GM06990 (cell line): ENCODE measurements at regions not wholly inside any gene's neighbourhood (a gene's known extent, or its start where the extent isn't known, plus 50 kb on each side); places are given as distances from the start of the nearest gene placed in this dataset.

Experiments
- DNase-seq: peaks from one replicate; pipeline ENCODE4 v3.0.0-alpha.2; 2011; ENCODE audit not compliant: insufficient read length; ENCODE audit errors: extremely low read depth
- H3K27me3 ChIP-seq: replicated peaks from 2 replicates; pipeline ENCODE4 v1.6.0; 2011; ENCODE audit warnings: low read length; ENCODE audit not compliant: control insufficient read depth, insufficient read depth
- H3K36me3 ChIP-seq: 2 replicates; pipeline ENCODE4 v1.5.1; 2011; ENCODE audit warnings: low read length; ENCODE audit not compliant: control insufficient read depth, insufficient read depth
- H3K4me3 ChIP-seq: replicated peaks from 2 replicates; pipeline ENCODE4 v1.5.1; 2011; ENCODE audit warnings: low read depth, mild to moderate bottlenecking, control low read depth, low read length
- TF ChIP-seq, protein P1 (sequence below): IDR thresholded peaks from 2 replicates; pipeline ENCODE4 v1.5.1; 2011; ENCODE audit warnings: low read length, control low read depth, mild to moderate bottlenecking, inconsistent platforms; ENCODE audit not compliant: insufficient read depth, poor library complexity, severe bottlenecking

DNA sequence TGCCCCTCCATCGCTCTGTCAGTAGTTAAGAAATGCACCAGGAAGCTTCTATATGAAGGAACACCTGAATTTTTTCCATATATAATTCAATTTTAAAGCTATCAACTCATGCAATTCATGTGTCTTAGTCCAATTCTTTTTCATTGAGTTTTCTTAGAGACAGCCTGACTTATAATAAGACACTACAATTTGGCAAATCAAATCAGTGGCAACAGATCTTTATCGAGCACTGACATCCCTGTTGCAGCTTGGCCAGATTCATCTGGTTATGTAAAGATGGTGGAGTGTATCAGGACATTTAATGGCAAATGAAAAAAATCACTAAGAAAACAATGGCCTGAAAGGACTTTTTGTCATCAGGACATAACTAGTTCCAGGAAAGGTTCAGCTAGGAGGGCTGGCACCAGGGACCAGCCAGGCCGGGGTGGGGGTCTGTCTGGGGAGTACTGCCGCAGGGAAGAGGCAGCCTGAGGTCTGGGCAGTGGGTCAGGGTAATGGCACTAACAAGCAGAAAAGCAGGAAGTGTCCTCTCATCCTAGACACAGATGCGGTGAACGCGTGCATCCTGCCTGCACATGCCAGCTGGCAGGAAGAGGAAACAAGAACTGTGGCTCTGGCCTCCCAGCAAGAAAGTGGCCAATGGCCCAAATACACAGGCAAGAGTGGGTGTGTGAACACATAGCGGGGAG lies 100.5 kb upstream of the LMNTD1 start:
- no peaks in the 10 kb centered on the region for H3K36me3 ChIP-seq
- DNase-seq, result no peak

DNA sequence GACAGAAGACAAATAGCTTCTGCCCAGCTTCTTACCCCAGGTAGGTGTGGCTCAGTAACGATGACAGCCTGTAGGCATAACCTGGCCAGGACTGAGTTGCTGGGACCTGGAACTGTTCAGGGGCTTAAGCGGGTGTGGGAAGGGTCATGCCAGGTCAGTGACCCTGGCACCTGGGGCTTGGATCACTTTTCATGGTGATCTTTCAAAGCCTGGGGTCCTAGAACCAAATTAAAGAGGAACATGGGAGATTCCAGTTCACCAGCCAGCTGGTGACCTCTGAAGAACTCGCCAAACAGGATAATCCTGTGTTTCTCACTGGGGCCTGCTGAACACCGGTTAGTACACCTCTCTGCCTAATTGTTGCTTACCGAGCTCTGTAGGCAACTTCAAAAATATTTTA lies 102.6 kb upstream of the LMNTD1 start:
- no peaks in the 10 kb centered on the region for H3K36me3 ChIP-seq
- DNase-seq, result no peak
- TF ChIP-seq, protein P1, sequence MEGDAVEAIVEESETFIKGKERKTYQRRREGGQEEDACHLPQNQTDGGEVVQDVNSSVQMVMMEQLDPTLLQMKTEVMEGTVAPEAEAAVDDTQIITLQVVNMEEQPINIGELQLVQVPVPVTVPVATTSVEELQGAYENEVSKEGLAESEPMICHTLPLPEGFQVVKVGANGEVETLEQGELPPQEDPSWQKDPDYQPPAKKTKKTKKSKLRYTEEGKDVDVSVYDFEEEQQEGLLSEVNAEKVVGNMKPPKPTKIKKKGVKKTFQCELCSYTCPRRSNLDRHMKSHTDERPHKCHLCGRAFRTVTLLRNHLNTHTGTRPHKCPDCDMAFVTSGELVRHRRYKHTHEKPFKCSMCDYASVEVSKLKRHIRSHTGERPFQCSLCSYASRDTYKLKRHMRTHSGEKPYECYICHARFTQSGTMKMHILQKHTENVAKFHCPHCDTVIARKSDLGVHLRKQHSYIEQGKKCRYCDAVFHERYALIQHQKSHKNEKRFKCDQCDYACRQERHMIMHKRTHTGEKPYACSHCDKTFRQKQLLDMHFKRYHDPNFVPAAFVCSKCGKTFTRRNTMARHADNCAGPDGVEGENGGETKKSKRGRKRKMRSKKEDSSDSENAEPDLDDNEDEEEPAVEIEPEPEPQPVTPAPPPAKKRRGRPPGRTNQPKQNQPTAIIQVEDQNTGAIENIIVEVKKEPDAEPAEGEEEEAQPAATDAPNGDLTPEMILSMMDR, result no peak
- no peaks in the 10 kb centered on the region for H3K27me3 ChIP-seq
- H3K4me3 ChIP-seq, result no peak overlapping the region

More for the DNA sequence above, 100.5 kb upstream of the LMNTD1 start:
- Histone ChIP-seq H3K4me3 (no peak overlapping the region), H3K27me3 (no peaks in the 10 kb centered on the region)
- TF ChIP-seq, protein P1, result no peak

DNA sequence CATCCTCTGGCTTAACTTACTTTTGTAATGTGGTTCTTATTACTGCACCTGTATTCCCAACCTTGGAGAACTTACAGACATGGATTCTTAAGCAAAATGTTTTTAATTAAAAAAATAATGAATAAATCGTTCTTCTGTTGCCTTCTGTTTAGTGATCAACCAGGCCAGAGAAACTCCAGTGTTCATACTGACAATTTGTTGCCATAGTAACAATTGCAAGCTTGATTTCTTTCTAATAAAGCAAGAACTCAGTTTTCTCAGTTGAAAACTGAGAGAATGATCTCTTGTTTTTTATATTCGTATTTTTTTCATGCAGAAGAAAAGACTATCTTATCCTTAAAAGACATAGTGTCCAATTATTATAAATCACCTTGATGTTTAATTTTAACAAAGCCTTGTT lies 106.5 kb upstream of the LMNTD1 start:
- Histone ChIP-seq H3K4me3 (no peak overlapping the region), H3K36me3 (no peaks in the 10 kb centered on the region), H3K27me3 (no peaks in the 10 kb centered on the region)
- TF ChIP-seq, protein P1, result no peak
- no peak for DNase-seq

DNA sequence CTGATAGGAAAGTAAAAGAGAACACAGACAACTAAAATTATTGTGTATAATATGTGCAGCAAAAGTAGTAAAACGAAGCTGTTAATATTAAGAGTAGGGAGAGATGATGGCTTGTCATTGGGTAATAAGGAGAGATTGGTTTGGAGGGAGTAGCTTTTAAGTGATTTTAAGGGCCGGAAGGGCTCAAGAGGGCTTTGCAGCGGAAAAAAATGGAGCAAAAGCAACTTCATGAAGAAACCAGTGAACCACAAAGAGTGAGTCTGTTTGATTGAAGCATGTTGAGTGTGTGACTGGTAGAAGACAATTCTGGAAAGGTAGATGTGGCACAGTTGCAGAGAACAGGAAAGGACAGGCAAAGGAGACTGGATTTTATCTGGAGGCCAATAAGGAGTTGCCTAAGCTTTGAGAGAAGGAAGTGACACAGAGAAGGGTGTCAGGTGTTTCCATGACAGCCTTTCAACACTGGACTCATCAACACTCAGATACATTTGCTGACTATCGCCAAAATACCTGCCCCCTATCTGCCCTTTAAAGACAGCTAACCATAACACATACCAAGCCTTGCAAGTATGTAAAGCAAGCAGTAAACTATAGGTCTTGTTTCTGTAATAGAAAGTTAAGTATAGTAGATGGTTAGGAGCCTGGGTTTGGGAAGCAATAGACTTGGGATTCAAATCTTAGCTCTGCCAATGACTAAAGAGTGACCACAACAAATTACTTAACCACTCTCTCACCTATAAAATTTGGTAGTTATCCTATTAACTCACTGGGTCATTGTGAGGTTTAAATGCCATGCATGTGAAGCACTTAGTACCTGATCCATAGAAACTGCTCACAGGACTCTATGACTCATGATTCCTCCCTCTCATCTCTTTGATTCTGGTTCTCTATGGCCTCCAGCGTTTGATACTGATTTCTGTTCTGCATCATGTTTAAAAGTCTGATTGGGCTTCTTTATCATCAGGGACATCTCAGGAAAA lies 117.3 kb upstream of the LMNTD1 start:
- H3K4me3 ChIP-seq, result no peak overlapping the region
- TF ChIP-seq, protein P1, result no peak
- no peak for DNase-seq
- no peaks in the 10 kb centered on the region for H3K36me3 ChIP-seq
- H3K27me3 ChIP-seq, result no peaks in the 10 kb centered on the region; the same call in 1 of the 2 replicates

DNA sequence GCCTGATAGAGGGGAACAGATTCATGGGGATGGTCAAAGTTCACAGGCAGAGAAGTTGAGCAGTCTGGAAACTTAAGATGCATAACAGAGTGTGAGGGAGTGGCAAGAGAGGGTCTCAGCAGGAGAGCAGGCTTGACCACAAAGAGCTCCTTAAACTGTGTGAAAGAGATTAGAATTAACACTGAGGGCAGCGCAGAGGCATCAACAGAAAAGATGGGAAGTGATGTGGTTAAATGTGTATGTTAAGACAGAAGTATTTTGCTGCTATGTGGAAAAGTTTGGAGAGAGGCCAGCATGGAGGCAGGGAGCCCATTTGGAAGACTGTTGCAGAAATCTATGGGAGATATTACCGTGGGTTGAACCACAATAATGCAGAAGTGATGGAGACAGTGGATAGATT lies 122.7 kb upstream of the LMNTD1 start:
- Histone ChIP-seq H3K36me3 (no peaks in the 10 kb centered on the region), H3K4me3 (no peak overlapping the region), H3K27me3 (0 out of 2 replicates have a peak, but pooled peaks cover 2% of the 10 kb centered on the region)
- DNase-seq, result no peak
- TF ChIP-seq, protein P1, result no peak
